GM18868 (cell line): ENCODE measurements at regions not wholly inside any gene's neighbourhood (a gene's known extent, or its start where the extent isn't known, plus 50 kb on each side); places are given as distances from the start of the nearest gene placed in this dataset.
A peak's percentile ranks its signal among the peaks of the same experiment; 100 is the strongest.
"Not testable (repeated sequence)": the region's sequence is repeated elsewhere in the genome, so short reads cannot be mapped to it uniquely, and the experiment has no call there.

Source experiments
- ATAC-seq: cut with Tn5 transposase; IDR thresholded peaks from one replicate; pipeline ENCODE4 v1.9.1; 2021; ENCODE audit warnings: mild to moderate bottlenecking, moderate library complexity; ENCODE audit not compliant: unreplicated experiment

GRCh38 chr15:21357056-21357455 lies 83.2 kb downstream of the POTEB3 start:
- ATAC-seq: not testable (repeated sequence)

GRCh38 chr15:21355944-21356343 lies 84.4 kb downstream of the POTEB3 start:
- not testable (repeated sequence) for ATAC-seq

- ATAC-seq: not testable (repeated sequence)
Observed at GRCh38 chr15:21354597-21354996, 85.7 kb downstream of the POTEB3 start.

- ATAC-seq: not testable (repeated sequence)
Observed at GRCh38 chr15:21352670-21353318, 87.5 kb downstream of the POTEB3 start.

GRCh38 chr15:21344960-21345359 lies 95.3 kb downstream of the POTEB3 start:
- ATAC-seq: not testable (repeated sequence)

- not testable (repeated sequence) for ATAC-seq
Observed at GRCh38 chr15:21344500-21344899, 95.8 kb downstream of the POTEB3 start.

- peak; percentile 55 for ATAC-seq
Observed at GRCh38 chr15:21337028-21337427, 103.3 kb downstream of the POTEB3 start.

GRCh38 chr15:21324720-21325460 lies 115.4 kb downstream of the POTEB3 start:
- not testable (repeated sequence) for ATAC-seq

- ATAC-seq: peak; percentile 50
Observed at GRCh38 chr15:21284353-21284752, 155.9 kb downstream of the POTEB3 start.

GRCh38 chr15:21283210-21283609 lies 157.1 kb downstream of the POTEB3 start:
- peak; percentile 91 for ATAC-seq

GRCh38 chr15:21280272-21280671 lies 160.0 kb downstream of the POTEB3 start:
- not testable (repeated sequence) for ATAC-seq

- ATAC-seq: peak; percentile 71
Observed at GRCh38 chr15:21272176-21272982, 167.9 kb downstream of the POTEB3 start.

- no peak for ATAC-seq
Observed at GRCh38 chr15:21271566-21271965, 168.7 kb downstream of the POTEB3 start.

GRCh38 chr15:21270474-21270873 lies 169.8 kb downstream of the POTEB3 start:
- no peak for ATAC-seq

GRCh38 chr15:21269673-21270072 lies 170.6 kb downstream of the POTEB3 start:
- not testable (repeated sequence) for ATAC-seq

- ATAC-seq: no peak
Observed at GRCh38 chr15:21269121-21269520, 171.2 kb downstream of the POTEB3 start.

- no peak for ATAC-seq
Observed at GRCh38 chr15:21268436-21268940, 171.8 kb downstream of the POTEB3 start.

GRCh38 chr15:21267671-21268395 lies 172.5 kb downstream of the POTEB3 start:
- ATAC-seq: no peak

- no peak for ATAC-seq
Observed at GRCh38 chr15:21267226-21267625, 173.1 kb downstream of the POTEB3 start.

GRCh38 chr15:21265628-21266027 lies 174.7 kb downstream of the POTEB3 start:
- ATAC-seq: not testable (repeated sequence)
